ENCODE measurements at regions not wholly inside any gene's neighbourhood (a gene's known extent, or its start where the extent isn't known, plus 50 kb on each side); places are given as distances from the start of the nearest gene placed in this dataset.

DNA sequence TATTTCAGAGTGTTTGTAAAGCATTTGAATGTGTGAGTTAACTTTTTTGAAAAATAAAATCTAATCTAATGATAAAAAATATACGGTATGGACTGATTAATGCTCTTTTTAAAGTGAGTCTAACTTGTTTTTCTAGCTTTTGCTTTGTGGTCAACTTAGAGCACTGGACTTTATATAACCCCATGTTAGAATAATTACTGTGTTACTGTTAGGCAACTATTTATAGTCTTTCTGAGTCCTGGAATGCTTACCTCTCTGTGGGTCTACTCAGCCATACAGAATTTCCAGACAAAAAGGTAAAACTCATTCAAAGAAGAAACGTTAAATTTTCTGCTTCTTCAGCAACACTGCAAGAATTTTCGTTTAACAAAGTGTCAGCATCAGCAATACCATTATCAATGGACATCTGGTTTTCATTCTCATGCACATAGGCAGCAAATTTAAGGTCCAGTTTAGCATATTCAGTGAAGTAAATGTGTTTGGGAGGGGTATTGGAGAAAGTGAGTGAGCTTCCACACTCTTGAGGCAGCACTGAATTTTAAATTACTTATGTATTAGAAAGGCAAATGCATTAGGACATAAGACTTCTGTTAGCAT, 664.7 kb upstream of the NEGR1 start:
- no peaks in the 10 kb centered on the region for H3K4me1 ChIP-seq
- 41 to 53% methylated on average over 3 of the region's 3 CpGs for WGBS, 2 donors
- H3K36me3 ChIP-seq: no peaks in the 10 kb centered on the region
- no peak for TF ChIP-seq POLR2AphosphoS5 (IDR thresholded peaks at IDR 0.05)
- no peak for TF ChIP-seq EP300 (IDR thresholded peaks at IDR 0.05)
- TF ChIP-seq POLR2A (IDR thresholded peaks at IDR 0.05): no peak
- TF ChIP-seq, protein P1, sequence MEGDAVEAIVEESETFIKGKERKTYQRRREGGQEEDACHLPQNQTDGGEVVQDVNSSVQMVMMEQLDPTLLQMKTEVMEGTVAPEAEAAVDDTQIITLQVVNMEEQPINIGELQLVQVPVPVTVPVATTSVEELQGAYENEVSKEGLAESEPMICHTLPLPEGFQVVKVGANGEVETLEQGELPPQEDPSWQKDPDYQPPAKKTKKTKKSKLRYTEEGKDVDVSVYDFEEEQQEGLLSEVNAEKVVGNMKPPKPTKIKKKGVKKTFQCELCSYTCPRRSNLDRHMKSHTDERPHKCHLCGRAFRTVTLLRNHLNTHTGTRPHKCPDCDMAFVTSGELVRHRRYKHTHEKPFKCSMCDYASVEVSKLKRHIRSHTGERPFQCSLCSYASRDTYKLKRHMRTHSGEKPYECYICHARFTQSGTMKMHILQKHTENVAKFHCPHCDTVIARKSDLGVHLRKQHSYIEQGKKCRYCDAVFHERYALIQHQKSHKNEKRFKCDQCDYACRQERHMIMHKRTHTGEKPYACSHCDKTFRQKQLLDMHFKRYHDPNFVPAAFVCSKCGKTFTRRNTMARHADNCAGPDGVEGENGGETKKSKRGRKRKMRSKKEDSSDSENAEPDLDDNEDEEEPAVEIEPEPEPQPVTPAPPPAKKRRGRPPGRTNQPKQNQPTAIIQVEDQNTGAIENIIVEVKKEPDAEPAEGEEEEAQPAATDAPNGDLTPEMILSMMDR (IDR thresholded peaks at IDR 0.05): no peak
- no peaks in the 10 kb centered on the region for H3K9me3 ChIP-seq
- intact Hi-C loops (cut with DNase I): no loop called here
- DNase-seq: no peak
- H3K27ac ChIP-seq: no peak overlapping the region
- H3K27me3 ChIP-seq: no peaks in the 10 kb centered on the region
- H3K4me3 ChIP-seq: no peak overlapping the region

DNA sequence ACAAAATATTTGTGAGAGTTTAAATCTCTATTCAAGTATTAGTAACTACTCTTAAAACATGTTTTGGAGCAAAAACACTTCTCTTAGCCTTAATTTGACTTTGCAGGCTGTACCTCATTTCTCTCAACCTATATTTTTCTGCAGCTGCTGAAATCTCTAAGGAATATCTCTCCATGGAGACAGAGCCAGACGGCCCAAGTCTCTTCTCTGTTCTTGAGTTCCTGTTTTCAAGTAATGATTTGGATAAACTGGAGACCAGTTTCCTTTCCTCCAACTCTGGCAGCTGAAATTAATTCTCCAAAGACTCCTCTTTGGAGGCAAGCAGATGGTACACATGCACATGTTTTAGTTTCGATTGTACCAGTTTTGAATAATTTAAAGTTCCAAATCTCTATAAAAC, 659.7 kb upstream of the NEGR1 start:
- Histone ChIP-seq H3K27me3 (no peaks in the 10 kb centered on the region), H3K4me1 (no peaks in the 10 kb centered on the region), H3K27ac (no peak overlapping the region), H3K36me3 (no peaks in the 10 kb centered on the region), H3K9me3 (no peaks in the 10 kb centered on the region), H3K4me3 (no peak overlapping the region)
- TF ChIP-seq POLR2AphosphoS5 (IDR thresholded peaks at IDR 0.05): no peak
- TF ChIP-seq POLR2A (IDR thresholded peaks at IDR 0.05): no peak
- TF ChIP-seq, protein P1 (IDR thresholded peaks at IDR 0.05): no peak
- TF ChIP-seq EP300 (IDR thresholded peaks at IDR 0.05): no peak
- DNase-seq: no peak
- intact Hi-C loops (cut with DNase I): no loop called here
- 49 to 60% methylated on average over 2 of the region's 2 CpGs for WGBS, 2 donors

DNA sequence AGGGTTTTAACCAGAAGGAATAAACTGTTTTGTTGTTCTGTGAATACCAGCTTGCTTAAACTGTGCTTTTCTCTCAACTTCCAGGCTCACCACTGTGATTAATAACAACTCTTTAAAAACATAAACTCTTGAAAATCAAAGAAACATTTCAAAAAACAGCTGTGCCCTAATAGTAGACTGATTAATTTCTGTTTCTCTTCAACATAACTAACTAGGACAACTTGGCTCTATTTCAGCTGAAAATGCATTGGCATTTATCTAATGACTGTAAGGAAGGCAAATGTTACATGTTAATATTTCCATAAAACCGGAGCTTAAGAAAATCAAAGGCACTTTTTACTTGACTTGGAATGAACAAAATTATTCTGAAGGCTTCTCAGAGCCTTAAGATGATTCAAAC, 656.1 kb upstream of the NEGR1 start:
- no peaks in the 10 kb centered on the region for H3K36me3 ChIP-seq
- H3K27ac ChIP-seq: no peak overlapping the region
- H3K9me3 ChIP-seq: no peaks in the 10 kb centered on the region
- intact Hi-C loops (cut with DNase I): no loop called here
- H3K4me3 ChIP-seq: no peak overlapping the region
- 74 to 80% methylated on average over 1 of the region's 1 CpG for WGBS, 2 donors
- no peaks in the 10 kb centered on the region for H3K27me3 ChIP-seq
- DNase-seq: no peak
- no peak for TF ChIP-seq EP300 (IDR thresholded peaks at IDR 0.05)
- no peaks in the 10 kb centered on the region for H3K4me1 ChIP-seq

DNA sequence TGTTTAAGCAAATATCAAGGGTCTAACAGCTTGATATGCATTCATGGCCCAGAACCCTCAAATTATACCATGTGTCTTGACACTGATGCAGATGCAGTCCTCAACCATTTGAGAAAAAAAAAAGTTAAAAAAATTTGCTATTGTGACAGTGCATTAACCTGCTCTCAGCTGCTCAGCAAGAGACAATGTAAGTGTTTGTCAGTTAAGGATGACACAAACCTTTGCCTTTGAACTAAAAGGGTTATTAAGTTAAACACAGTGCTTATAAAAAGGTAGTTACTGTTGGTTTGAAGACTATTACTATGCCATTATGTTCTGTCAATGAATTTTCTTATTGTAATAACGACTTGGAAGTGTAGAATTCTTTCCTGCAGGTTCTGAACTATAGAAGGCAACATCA, 655.6 kb upstream of the NEGR1 start:
- H3K27me3 ChIP-seq: no peaks in the 10 kb centered on the region
- intact Hi-C loops (cut with DNase I): no loop called here
- H3K9me3 ChIP-seq: no peaks in the 10 kb centered on the region
- H3K36me3 ChIP-seq: no peaks in the 10 kb centered on the region
- H3K4me1 ChIP-seq: no peaks in the 10 kb centered on the region
- no peak overlapping the region for H3K4me3 ChIP-seq
- 5 to 29% methylated on average over 1 of the region's 1 CpG for WGBS, 2 donors
- DNase-seq: no peak
- H3K27ac ChIP-seq: no peak overlapping the region
- TF ChIP-seq POLR2A (IDR thresholded peaks at IDR 0.05) (no peak), EP300 (IDR thresholded peaks at IDR 0.05) (no peak), POLR2AphosphoS5 (IDR thresholded peaks at IDR 0.05) (no peak)
- TF ChIP-seq, protein P1 (IDR thresholded peaks at IDR 0.05): no peak

DNA sequence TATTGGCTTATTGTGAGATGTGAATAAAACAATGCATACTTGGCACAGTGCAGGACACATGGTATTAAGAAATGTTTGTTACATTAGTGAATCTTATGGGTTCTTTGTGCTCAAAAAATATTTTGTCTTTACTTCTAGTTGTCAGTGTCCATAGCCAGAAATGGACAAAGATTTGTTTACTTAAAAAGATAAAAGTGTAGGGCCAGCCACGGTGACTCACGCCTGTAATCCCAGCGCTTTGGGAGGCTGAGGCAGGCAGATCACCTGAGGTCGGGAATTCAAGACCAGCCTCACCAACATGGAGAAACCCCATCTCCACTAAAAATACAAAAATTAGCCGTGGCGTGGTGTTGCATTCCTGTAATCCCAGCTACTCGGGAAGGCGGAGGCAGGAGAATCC, 654.6 kb upstream of the NEGR1 start:
- H3K36me3 ChIP-seq: no peaks in the 10 kb centered on the region
- no peak overlapping the region for H3K4me3 ChIP-seq
- DNase-seq: no peak
- 75 to 87% methylated on average over 8 of the region's 8 CpGs for WGBS, 2 donors
- no peaks in the 10 kb centered on the region for H3K4me1 ChIP-seq
- TF ChIP-seq POLR2A (IDR thresholded peaks at IDR 0.05): no peak
- TF ChIP-seq EP300 (IDR thresholded peaks at IDR 0.05): no peak
- TF ChIP-seq POLR2AphosphoS5 (IDR thresholded peaks at IDR 0.05): no peak
- TF ChIP-seq, protein P1 (IDR thresholded peaks at IDR 0.05): no peak
- H3K9me3 ChIP-seq: no peaks in the 10 kb centered on the region
- intact Hi-C loops (cut with DNase I): no loop called here
- H3K27ac ChIP-seq: no peak overlapping the region
- H3K27me3 ChIP-seq: no peaks in the 10 kb centered on the region

Data from sigmoid colon (tissue), 6 donors.